HT1080 (cell line): ENCODE measurements at regions not wholly inside any gene's neighbourhood (a gene's known extent, or its start where the extent isn't known, plus 50 kb on each side); places are given as distances from the start of the nearest gene placed in this dataset.

Experiments
- DNase-seq: peaks from one replicate; pipeline ENCODE4 v3.0.0-alpha.2; 2015; ENCODE audit warnings: low read depth

DNA sequence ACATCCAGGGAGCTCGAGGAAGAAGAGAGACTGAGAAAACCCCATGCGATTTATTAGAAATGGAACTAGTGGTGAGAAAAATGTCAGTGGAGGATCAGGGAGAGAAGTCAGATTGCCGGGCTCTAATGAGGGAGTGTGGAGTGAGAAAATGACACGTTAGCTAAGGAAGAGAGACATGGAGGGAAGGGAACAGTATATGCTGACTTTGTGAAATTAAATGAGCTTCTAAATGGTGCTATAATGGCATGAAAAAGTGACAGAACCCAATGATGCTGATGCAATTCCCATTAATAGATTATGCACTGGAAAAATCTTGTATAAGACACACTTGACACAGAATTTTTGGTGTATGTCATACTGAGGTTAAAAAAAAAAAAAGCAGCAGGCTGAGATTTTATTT lies 112.6 kb downstream of the HSPH1 start:
- no peak for DNase-seq

DNA sequence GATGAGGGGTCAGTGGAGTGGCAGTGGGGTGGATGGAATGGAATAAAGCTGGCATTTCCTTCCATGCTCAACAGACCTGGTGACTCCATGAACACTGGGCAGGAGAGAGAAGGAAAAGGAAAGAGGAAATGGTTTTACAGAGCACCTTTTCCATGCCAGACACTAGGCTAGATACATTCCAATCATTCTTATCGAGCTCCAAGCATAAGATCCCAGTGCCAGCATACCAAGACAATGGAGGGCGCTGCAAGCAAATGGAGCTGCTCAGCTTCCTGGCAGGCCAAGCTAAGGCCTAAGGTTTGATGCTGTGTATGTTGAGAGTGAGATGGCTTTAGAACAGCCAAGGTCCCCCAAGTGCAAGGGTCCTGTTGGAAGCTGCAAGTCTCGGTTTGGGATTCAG lies 113.2 kb downstream of the HSPH1 start:
- DNase-seq, result peak; percentile 27

DNA sequence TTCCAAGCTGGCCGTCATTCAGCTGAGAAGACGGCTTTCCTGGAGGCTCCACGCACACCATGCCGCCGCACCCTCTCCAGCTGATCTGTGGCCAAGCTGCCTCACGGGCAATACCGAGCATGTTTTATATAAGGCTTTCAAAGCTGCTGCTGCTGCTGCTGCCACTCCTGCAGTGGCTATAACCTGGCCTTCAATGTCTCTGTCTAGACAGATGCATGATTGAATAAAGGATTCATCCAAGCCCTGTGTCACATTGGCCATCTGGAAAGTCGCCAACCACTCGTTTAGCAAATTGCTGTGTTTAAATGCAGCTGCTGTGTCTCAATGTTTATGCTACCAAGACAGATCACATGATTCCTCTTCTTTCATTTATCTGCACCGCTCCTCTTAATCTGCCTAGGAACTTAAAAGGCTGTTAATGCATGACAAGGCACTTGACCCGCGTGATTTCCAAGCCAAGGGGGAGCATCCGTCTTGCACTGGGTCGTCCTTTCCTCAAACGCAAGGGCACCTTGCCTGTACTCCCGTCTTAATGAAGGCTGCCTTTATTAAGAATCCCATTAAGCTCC lies 114.3 kb downstream of the TEX26 start:
- DNase-seq, result no peak

DNA sequence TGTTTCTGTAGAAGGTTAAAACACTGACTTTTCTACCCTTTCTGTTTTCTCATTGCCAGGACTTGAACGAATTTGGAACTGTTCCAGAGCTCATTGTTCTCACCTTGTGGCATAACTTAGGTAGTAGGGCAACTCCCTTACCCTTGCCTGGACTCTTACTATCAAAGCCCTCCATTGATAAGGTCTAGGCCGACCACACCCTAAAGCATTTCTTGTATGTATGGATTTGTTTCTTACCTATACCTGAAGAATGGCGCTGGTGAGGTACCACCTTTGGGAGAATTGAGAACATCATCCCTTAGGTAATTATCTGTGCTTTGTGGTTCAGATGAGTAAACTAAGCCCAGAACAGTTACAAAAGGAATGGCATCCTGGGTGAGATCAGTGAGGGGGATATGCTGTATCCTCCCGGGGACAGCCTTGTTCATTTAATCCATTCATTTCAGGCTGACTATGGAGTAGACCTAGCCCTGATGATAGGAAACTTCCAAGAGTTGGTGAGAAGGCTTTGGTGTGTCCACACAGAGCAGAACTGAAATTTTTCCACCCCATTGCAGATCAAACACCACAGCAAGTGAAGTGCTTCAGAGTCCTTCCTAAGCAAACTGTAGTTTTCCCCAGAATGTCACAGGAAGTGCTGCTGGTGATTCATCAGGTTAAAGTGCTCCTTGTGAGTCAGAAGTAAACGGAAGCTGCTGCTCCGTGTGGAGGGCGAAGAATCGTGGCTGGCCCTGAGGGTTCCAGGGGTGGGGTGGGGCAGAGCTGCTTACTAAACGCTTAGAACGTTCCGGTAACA lies 113.0 kb downstream of the TEX26 start:
- DNase-seq, result peak; percentile 96

DNA sequence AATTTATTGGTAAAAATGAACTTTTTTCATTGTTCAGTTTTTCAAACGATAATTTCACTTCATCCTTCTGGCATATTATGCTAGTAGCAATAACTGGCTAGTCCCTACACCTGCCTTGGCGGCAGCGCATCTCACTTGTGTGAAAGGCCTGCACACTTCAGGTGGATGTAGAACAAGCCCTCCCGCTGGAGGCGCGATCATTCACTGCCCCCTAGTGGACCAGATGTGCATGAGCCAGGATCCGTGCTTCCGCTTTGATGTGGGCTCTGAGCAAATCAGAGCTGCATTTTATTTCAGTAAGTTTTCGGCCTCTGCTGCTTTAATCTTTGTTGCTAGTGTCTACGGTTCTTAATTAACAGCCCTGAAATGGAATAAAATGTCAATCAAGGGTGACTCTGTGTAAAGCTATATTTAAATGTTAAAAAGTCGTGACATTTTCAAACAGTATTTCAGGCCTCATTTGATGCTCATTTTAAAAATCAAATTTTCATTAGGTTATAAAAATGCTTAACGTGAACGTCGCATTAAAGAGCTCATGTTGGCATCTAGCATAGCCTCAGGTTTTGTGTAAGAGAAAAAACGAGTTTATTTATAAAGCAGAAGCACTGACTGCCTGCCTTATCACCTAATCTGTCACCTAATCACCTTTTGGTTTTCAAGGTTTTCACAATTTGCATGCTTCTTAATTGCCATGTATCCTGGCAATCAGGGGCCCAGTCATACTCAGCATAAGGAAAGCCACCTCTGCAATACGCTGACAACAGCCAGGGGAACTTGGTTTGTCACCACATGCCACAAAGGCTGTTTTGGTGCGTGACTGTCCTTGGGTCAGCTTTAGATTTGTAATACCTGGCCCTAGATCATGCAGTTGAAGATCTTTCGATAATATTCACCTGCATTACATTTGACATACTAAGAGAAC lies 112.2 kb downstream of the TEX26 start:
- peak; percentile 79 for DNase-seq

DNA sequence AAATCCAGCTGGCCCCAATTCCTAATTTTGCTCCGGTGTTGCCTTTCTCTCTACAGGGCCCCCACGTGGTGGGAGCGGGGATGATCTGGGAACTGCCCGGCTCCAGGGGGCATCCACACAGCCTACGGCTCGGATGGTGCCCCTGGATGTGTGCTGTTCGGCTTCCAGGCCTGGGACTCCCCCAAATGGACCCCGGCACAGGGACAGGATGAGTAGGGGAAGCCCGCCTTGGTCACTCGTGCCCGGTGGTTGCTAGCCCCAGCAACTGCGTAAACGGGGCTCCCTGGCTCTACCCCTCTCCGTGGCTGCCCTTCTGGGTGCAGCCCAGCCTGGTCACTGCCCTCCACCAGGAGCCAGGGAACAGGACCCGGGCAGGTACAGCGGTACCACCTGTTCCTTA lies 111.5 kb downstream of the TEX26 start:
- DNase-seq, result no peak

DNA sequence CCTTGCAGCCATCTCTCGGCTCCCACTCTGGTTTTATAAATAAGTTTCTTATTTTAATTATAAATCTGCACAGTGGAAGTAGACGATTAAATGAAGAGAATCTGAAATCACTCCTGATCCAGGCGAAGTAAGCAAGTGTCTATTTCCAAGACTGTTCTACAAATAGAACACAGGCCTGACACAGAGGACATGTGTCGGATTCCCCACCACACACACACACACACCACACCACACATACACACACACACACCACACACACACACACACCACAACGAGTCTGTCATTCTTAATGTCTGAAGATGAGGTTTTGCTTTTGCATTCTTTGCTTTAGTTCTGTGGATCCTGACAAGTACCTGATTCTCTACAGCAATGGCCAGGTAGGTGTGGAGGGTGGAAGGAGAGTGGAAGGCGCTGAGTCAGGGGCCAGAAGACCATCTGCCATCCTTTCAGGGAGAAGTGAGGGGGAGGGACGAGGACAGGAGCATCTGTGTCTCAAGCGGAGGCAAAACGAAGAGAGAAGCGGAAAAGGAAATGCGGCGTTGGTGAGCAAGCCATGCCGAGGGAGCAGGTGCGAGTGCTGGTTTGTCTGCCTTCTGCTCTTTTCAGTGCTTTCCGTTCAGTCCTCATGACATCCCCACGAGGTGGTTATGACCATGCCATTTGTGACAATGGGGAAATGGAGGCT lies 110.2 kb downstream of the TEX26 start:
- DNase-seq, result no peak

DNA sequence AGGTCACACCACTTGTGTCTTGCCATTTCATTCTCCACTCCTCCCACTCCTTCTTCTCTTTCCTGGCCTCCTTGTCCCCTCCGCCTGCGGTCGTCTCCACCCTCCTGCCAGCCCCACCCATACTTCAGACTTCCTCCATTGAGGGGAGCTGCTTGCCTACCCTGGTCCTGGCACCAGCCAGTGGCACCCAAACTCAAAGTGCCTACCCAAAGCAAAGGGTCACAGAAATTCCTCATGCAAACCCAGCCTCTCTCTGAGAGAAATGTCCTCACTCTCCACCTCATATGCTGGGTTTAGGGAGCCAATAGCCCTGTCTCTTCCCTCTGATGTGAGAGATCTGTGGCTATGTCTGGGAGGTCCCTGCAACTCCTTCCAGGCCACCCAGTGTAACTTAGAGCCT lies 109.6 kb downstream of the TEX26 start:
- no peak for DNase-seq

DNA sequence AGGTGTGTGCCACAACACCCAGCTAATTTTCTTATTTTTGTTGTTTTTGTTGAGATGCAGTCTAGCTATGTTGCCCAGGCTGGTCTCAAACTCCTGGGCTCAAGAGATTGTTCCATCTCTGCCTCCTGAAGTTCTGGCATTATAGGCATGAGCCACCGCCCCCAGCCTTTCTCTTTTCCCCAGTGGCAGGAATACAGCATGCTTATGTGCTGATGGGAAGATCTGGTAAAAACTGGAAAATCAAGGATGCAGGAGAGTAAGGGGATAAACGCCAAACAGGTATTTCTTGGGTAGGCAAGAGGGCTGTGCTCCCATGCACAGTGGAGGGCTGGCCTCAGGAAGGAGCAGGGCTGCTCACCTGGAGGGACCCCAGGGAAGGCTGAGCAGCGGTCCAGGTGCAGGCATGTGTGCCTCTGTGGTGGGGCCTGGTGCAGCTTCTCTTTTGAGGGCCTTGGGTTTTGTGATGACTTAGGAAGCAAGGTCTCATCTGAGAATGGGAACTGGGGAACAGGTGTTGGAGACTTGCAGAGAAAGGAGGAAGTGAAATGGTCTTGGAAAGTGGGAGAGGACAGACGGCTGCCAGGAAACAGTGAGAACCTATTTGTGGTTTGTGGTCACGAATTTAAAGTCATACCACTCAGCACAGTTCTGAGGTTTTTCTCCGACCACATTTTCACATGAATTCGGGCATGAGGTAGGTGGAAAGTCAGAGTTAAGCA lies 106.5 kb downstream of the TEX26 start:
- DNase-seq, result peak; percentile 84

DNA sequence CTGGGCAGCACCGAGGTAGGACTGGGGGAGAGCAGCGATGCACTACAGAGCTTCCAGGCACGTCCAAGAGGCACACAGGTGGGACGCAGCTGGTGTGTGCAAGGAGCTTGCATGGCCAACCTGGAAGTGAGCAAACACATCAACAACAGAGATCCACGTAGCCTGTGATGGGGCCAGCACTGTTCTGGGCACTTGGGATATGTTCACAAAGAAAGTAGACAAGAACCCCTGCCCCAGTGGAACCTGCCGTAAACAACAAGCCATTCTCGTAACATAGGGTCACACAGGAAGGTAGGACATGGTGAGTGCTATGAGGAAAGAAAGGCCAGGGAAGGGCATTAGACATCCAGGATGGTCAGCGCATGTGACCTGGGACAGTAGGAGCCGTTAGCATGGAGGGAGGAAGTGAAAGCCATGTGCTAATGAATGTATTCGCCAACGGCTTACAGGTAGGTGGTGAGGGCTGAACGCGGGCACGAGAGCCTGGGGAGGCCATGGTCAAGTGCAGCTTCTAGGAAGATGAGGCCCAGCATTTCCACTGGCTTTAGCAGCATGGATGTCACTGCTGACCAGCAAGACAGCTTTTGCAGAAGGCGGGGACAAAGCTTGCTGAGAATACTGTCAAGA lies 105.5 kb downstream of the TEX26 start:
- DNase-seq, result no peak

DNA sequence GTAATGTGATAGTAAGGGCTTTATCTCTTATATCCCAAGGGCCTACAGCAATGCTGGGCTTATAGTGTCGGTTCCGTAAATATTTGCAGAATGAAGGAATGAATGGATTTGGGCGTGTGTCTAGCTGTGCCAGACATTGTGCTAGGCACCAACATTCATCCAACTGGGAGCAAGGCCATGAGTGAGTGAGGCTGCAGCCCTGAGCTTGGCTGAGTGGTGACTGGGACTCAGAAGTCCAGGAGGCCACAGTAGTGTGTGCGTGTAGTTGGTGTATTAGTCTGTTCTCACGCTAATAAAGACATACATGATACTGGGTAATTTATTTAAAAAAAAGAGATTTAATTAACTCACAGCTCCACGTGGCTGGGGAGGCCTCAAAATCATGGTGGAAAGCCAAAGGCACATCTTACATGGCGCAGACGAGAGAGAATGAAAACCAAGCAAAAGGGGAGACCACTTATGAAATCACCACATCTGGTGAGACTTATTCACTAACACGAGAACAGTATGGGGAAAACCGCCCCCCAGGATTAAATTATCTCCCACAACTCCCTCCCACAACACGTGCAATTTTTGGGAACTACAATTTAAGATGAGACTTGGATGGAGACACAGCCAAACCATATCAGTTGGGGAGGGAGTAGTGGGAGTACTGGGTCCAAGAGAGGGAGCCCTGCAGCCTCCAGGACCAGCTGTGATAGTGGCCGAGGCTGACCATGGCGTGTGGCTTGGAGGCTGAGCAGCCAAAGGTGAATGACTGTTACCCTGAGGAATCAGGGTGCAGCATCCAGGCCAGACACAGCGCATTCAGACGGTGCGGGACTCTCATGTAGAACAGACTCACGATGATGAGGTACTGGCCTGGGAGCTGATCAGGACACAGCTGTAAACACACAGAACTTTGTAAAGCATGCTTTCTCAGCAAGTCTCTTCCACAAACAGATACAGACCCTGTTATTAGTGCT lies 104.6 kb downstream of the TEX26 start:
- no peak for DNase-seq

DNA sequence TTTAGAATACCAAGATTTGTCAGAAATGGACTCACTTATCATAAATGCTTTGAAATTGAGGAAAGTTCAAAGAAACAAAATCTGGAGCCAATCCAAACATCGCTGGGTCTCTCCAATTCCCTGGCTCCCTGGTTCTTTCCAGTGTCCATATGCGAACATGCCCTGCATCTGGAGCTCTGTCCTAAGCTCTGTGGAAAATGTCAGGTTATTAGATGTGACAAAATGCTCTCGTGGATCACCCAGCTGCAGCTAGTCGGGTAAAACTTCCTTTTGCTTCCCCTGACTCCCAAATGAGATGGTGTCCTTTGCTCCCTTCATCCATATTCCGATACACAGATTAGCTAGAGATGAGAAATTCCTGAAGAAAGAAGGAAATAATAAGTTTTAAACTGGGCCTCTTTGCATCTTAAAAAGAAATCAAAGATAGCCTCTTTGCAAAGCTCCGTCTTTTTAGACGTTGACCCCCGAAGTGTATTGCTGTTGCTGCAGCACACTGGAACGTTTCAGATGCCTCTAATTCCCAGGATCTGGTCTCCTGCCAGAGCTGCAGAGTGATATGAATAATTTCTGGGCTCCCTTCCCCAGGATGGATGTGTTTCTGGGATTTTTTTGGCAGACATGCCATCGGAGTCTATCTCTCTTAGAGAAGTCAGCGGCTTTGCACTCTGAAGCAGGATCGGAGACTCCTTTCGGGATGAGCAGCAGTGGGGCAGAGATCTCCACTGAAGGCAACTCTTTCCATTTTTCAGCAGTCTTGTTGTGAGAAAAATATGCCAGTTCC lies 102.9 kb downstream of the TEX26 start:
- no peak for DNase-seq

DNA sequence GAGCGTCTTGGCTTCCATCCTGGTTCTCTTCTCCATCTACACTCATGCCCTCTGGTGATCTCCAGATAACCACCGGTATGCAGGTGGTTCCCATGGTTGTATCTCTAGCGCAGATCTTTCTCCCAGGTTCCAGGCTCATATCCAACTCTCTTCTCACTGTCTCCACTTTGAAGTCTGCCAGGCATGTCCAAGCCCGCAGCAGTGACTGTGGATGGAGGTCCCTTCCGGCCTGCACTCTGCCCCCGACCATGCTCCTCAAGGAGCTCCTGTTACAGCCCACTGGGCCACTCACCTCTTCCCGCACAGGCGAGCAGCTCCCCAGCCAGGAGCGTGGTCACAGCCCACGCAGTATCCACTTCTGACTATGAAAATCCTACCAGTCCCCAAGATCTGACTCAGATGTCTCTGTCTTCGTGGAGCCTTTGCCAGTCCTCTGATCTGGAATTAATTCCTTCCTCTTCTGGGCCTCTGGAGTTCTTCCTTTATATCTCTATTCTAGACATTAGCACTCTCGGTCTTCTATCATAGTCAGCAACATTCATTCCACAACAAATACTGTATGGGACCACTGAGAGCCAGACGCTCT lies 100.2 kb downstream of the TEX26 start:
- no peak for DNase-seq

DNA sequence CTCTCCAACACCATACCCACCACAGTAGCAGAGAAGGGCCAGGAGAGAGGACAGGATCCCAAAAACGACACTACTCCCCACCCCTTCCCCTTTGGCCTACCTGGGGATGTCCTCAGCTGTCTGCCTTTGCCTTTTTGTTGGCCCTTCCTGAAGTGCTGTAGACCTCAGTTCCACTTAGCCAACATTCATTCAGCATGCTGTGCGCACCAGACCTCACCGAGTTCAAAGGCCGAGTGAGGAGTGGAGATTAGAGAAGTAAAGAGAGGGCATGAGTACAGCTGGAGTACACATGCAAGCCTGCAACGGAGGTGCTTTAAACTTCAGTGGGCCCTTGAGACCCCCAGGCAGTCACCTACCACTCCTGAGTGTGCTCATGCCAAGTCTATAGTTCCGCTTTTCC lies 99.0 kb downstream of the TEX26 start:
- no peak for DNase-seq

DNA sequence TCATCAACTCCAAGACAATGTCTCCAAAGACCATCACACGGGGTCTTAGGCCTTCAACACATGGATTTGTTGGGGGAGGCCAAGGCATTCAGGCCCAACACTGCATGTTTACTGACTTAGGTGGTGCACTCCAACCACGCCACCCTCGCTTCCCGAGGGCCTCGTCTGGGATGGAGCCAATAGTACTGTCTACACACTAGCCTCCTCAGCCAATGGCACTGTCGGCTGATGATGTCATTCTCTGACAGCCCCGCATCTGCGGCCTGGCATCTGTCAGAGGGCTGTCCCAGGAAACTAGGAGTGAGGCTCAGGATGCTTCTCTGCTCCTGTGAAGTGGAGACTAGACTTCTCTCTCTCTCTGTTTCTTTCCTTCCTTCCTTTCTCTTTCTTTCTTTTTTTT lies 96.6 kb downstream of the TEX26 start:
- peak; percentile 27 for DNase-seq

DNA sequence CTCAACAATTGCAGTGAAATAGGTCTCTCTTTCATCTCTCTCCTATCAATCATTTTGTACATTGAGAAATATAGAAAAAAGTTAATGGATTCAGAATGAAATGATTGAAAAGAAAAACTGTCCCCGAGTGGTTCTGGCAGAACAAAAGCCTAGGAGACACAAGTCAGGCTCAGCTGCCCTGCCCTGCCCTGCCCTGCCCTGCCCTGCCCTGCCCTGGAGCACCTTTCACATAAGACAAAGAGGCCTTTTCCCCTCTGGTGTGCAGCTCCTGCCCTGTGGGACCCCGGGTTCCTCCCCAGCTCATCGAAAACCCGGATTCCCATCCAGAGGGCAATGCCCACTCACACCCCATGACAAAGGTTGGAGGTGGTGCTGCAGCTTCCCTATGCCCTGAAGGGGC lies 94.7 kb downstream of the TEX26 start:
- no peak for DNase-seq
